ENCODE measurements at regions not wholly inside any gene's neighbourhood (a gene's known extent, or its start where the extent isn't known, plus 50 kb on each side); places are given as distances from the start of the nearest gene placed in this dataset.
A peak's percentile ranks its signal among the peaks of the same experiment; 100 is the strongest.

DNA sequence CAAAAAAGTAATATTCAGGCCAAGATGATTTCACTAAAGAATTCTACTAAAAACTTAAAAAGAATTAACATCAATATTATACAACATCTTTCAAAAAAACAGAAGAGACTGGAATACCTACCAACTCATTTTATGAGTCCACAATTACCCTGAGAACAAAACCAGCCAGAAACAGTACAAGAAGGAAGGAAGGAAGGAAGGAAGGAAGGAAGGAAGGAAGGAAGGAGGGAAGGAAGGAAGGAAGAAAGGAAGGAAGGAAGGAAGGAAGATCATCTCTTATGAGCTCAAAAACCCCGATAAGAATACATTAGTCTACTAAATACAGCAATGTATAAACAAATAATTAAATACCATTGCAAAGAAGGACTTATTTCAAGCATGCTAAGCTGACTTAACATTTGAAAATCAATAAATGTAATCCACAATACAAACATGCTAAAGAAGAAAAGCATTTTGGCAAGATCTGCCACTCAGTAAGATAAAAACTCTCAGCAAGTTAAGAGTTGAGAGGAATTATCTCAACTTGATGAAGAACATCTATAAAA, 149.9 kb upstream of the RGS18 start:
- TF ChIP-seq EZH2 (IDR thresholded peaks at IDR 0.05) (no peak), POLR2AphosphoS5 (IDR thresholded peaks at IDR 0.05; ENCODE audit: borderline replicate concordance, low read depth, low read length) (peak; percentile 71; the same call in 1 of the 2 replicates), FOXP2 (optimal IDR thresholded peaks at IDR 0.05; ENCODE audit: control extremely low read depth, extremely low read length, insufficient read depth) (no peak)
